HCT116 (cell line): ENCODE measurements at regions not wholly inside any gene's neighbourhood (a gene's known extent, or its start where the extent isn't known, plus 50 kb on each side); places are given as distances from the start of the nearest gene placed in this dataset.

ENCODE experiments used
- ATAC-seq: fragments of 200-7000 bp; cut with Tn5 transposase; 2 replicates; pipeline ENCODE4 v1.9.1; 2020; ENCODE audit warnings: mild to moderate bottlenecking, moderate library complexity
- BruUV-seq: library from RNA; stranded (reverse); fragments of 400-500 nt; replicated peaks from 2 replicates; lab custom pipeline; 2021; lab: Mats Ljungman, UMichigan
- CTCF ChIA-PET: fragments of 300-600 bp; sonication (Branson Sonifier 250); formaldehyde crosslinking; loops from one replicate; lab custom pipeline; 2021; ENCODE audit warnings: antibody characterized with exemption; lab: Charles Lee
- POLR2A ChIA-PET: fragments of 300-600, 350-600 bp; sonication (Branson Sonifier 250); formaldehyde crosslinking; loops from one replicate; lab custom pipeline; 2021; ENCODE audit warnings: antibody characterized with exemption; lab: Charles Lee
- RAD21 ChIA-PET, 2 experiments: fragments of 300-600 bp; sonication (Branson Sonifier 250); formaldehyde crosslinking; loops; one replicate each; lab custom pipeline; 2023; ENCODE audit warnings: low total read pairs in 2 of 2; ENCODE audit not compliant: uncharacterized antibody in 2 of 2, unreplicated experiment in 2 of 2, low non-redundant PET in 1 of 2; lab: Charles Lee
- DNase-seq: peaks from one replicate; pipeline ENCODE4 v3.0.0-alpha.2; 2010; ENCODE audit warnings: low read depth, low spot score
- H2AFZ ChIP-seq: fragments of 200-600 bp; shearing (Covaris generic), sonication (generic); 2 replicates; pipeline ENCODE4 v1.6.1; 2017; ENCODE audit warnings: low read depth, mixed run types, mixed read lengths, antibody characterized with exemption, low read length; ENCODE audit not compliant: poor library complexity, severe bottlenecking
- H3K27ac ChIP-seq: 2 replicates; pipeline ENCODE4 v1.5.1; 2012; ENCODE audit warnings: low read depth, low read length
- H3K27me3 ChIP-seq: fragments of 200-600 bp; sonication (generic); 2 replicates; pipeline ENCODE4 v1.6.1; 2016; ENCODE audit warnings: mixed run types, low read length, mixed read lengths; ENCODE audit not compliant: insufficient read depth
- H3K36me3 ChIP-seq, 2 experiments: fragments of 200-500 bp in 1 of 2; fragments of 200-600 bp in 1 of 2; sonication (Bioruptor generic) in 1 of 2; sonication (generic) in 1 of 2; 2 replicates each; pipeline versions ENCODE4 v1.5.1 to v1.6.1; 2014 to 2016; ENCODE audit warnings: low read length in 2 of 2, inconsistent platforms in 1 of 2, mixed read lengths in 1 of 2, mixed run types in 1 of 2; ENCODE audit not compliant: insufficient read depth in 2 of 2, control insufficient read depth in 1 of 2
- H3K4me1 ChIP-seq, 2 experiments: fragments of 200-600 bp in 1 of 2; sonication (generic) in 1 of 2; 2 replicates each; pipeline versions ENCODE4 v1.5.1 to v1.6.1; 2012 to 2017; ENCODE audit warnings: low read length in 2 of 2, inconsistent platforms in 1 of 2, mild to moderate bottlenecking in 1 of 2, mixed read lengths in 1 of 2, mixed run types in 1 of 2, moderate library complexity in 1 of 2; ENCODE audit not compliant: insufficient read depth in 2 of 2, control insufficient read depth in 1 of 2
- H3K4me2 ChIP-seq: fragments of 200-600 bp; sonication (generic); 2 replicates; pipeline ENCODE4 v1.6.1; 2017; ENCODE audit warnings: mixed run types, low read length, mixed read lengths
- H3K4me3 ChIP-seq, 2 experiments: fragments of 200-600 bp in 1 of 2; sonication (generic) in 1 of 2; replicated peaks in 1 of 2; 2 replicates each; pipeline ENCODE4 v1.5.1; 2011 to 2016; ENCODE audit warnings: low read length in 2 of 2, control low read depth in 1 of 2, low read depth in 1 of 2, mild to moderate bottlenecking in 1 of 2, mixed read lengths in 1 of 2, mixed run types in 1 of 2
- H3K79me2 ChIP-seq: fragments of 200-600 bp; sonication (generic); 2 replicates; pipeline ENCODE4 v1.6.1; 2017; ENCODE audit warnings: mild to moderate bottlenecking, mixed run types, low read length, moderate library complexity, mixed read lengths; ENCODE audit not compliant: insufficient read depth
- H3K9ac ChIP-seq: fragments of 200-600 bp; sonication (generic); 2 replicates; pipeline ENCODE4 v1.6.1; 2016; ENCODE audit warnings: low read length, mixed read lengths
- H3K9me2 ChIP-seq: fragments of 200-600 bp; sonication (generic), shearing (Covaris generic); 2 replicates; pipeline ENCODE4 v1.6.1; 2017; ENCODE audit warnings: mixed run types, mild to moderate bottlenecking, moderate library complexity; ENCODE audit not compliant: insufficient read depth
- H3K9me3 ChIP-seq, 2 experiments: fragments of 200-500 bp in 1 of 2; fragments of 200-600 bp in 1 of 2; sonication (Bioruptor generic) in 1 of 2; sonication (generic) in 1 of 2; 2 replicates each; pipeline ENCODE4 v1.6.1; 2014 to 2017; ENCODE audit warnings: low read length in 2 of 2, mixed read lengths in 2 of 2, inconsistent platforms in 1 of 2, low read depth in 1 of 2, mild to moderate bottlenecking in 1 of 2, mixed run types in 1 of 2, moderate library complexity in 1 of 2; ENCODE audit not compliant: control insufficient read depth in 1 of 2, insufficient read depth in 1 of 2
- H4K20me1 ChIP-seq: fragments of 200-600 bp; sonication (generic), shearing (Covaris generic); 2 replicates; pipeline ENCODE4 v1.6.1; 2017; ENCODE audit warnings: mixed run types, mild to moderate bottlenecking, moderate library complexity; ENCODE audit not compliant: insufficient read depth
- ATF3 ChIP-seq: IDR thresholded peaks from 2 replicates; pipeline ENCODE4 v1.6.1; 2012
- CTCF ChIP-seq, 3 experiments: fragments of 200-600 bp in 1 of 3; sonication (generic) in 1 of 3; IDR thresholded peaks in 2 of 3; conservative IDR thresholded peaks in 1 of 3; 2 replicates each; pipeline ENCODE4 v1.5.1; 2012 to 2017; ENCODE audit warnings: low read depth in 2 of 3, low read length in 2 of 3, antibody characterized with exemption in 1 of 3, borderline replicate concordance in 1 of 3, control low read depth in 1 of 3, mild to moderate bottlenecking in 1 of 3, mixed read lengths in 1 of 3, mixed run types in 1 of 3, moderate library complexity in 1 of 3; ENCODE audit not compliant: insufficient read depth in 1 of 3
- POLR2A ChIP-seq: IDR thresholded peaks from 2 replicates; pipeline ENCODE4 v1.7.0; 2011; ENCODE audit warnings: borderline replicate concordance; ENCODE audit not compliant: insufficient read depth, insufficient read length; ENCODE audit errors: extremely low read depth
- RAD21 ChIP-seq: IDR thresholded peaks from 2 replicates; pipeline ENCODE4 v1.6.1; 2012; ENCODE audit warnings: low read depth, mild to moderate bottlenecking
- SIN3A ChIP-seq: IDR thresholded peaks from 2 replicates; pipeline ENCODE4 v1.6.1; 2012; ENCODE audit warnings: low read depth
- SRF ChIP-seq: IDR thresholded peaks from 2 replicates; pipeline ENCODE4 v1.6.1; 2012; ENCODE audit warnings: low read depth
- TCF7L2 ChIP-seq: IDR thresholded peaks from 2 replicates; pipeline ENCODE4 v1.7.0; 2011; ENCODE audit warnings: borderline replicate concordance, inconsistent platforms; ENCODE audit not compliant: insufficient read depth, insufficient read length; ENCODE audit errors: extremely low read depth
- YY1 ChIP-seq: IDR thresholded peaks from 2 replicates; pipeline ENCODE4 v1.6.1; 2011; ENCODE audit warnings: low read length, low read depth, moderate library complexity, mild to moderate bottlenecking; ENCODE audit not compliant: insufficient replicate concordance; ENCODE audit errors: extremely low read depth
- ZFX ChIP-seq: fragments of 450-650 bp; IDR thresholded peaks from 2 replicates; pipeline ENCODE4 v1.6.1; 2017
- ZNF274 ChIP-seq: fragments of 200-500 bp; sonication (Bioruptor generic); IDR thresholded peaks from 2 replicates; pipeline ENCODE4 v1.6.1; 2014; ENCODE audit warnings: mild to moderate bottlenecking, low read depth, low read length, inconsistent platforms
- intact Hi-C: fragments of 100-400 bp; cut with micrococcal nuclease; formaldehyde crosslinking; loops from 2 replicates; pipeline ENCODE4 v1.10.0; 2022
- TF ChIP-seq, protein P1 (sequence below): IDR thresholded peaks from 2 replicates; pipeline ENCODE4 v1.6.1; 2012
- TF ChIP-seq, protein P2 (sequence below): IDR thresholded peaks from 2 replicates; pipeline ENCODE4 v1.6.1; 2012; ENCODE audit warnings: low read depth

DNA sequence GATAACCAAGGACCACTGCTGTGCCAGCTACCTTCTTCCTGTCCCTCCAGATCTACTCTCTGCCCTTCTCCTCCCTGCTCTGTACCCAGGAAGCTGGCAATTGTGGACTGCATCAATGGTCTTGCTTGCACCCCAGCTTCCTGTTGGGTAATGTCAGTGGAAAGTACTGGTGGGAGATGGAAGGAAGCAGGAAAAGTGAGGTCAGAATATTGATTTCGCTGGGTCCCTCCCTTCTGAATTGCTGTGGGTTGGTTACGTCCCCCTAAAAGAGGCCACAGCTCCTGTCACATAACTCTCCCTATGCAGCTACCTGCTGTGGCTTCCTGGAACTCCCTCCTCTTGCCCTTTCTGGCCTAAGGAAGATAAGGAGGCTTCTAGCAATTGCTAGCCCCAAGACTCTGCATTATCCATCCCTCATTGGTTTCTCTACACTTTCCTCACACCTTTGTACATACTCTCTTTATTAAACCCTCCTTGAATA, 81.2 kb downstream of the RASSF10 start:
- no peaks in the 10 kb centered on the region for H3K9me2 ChIP-seq
- no peaks in the 10 kb centered on the region for H3K9me3 ChIP-seq
- CTCF ChIA-PET = no interaction called here
- TF ChIP-seq ATF3 = no peak
- TF ChIP-seq SRF = no peak
- TF ChIP-seq POLR2A = no peak
- no peak for TF ChIP-seq YY1
- TF ChIP-seq ZNF274 = no peak
- TF ChIP-seq, protein P1, sequence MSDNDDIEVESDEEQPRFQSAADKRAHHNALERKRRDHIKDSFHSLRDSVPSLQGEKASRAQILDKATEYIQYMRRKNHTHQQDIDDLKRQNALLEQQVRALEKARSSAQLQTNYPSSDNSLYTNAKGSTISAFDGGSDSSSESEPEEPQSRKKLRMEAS = no peak
- BruUV-seq = no TSS peak
- ATAC-seq = no peak
- H3K4me3 ChIP-seq = no peak overlapping the region
- no peak overlapping the region for H3K27ac ChIP-seq
- H3K27me3 ChIP-seq = no peaks in the 10 kb centered on the region
- H4K20me1 ChIP-seq = no peaks in the 10 kb centered on the region
- H2AFZ ChIP-seq = no peak overlapping the region
- intact Hi-C loops = no loop called here
- no peaks in the 10 kb centered on the region for H3K79me2 ChIP-seq
- RAD21 ChIA-PET = no interaction called here
- H3K9ac ChIP-seq = no peak overlapping the region
- POLR2A ChIA-PET = no interaction called here
- DNase-seq = no peak
- H3K4me1 ChIP-seq = no peaks in the 10 kb centered on the region
- no peak overlapping the region for H3K4me2 ChIP-seq
- no peaks in the 10 kb centered on the region for H3K36me3 ChIP-seq

DNA sequence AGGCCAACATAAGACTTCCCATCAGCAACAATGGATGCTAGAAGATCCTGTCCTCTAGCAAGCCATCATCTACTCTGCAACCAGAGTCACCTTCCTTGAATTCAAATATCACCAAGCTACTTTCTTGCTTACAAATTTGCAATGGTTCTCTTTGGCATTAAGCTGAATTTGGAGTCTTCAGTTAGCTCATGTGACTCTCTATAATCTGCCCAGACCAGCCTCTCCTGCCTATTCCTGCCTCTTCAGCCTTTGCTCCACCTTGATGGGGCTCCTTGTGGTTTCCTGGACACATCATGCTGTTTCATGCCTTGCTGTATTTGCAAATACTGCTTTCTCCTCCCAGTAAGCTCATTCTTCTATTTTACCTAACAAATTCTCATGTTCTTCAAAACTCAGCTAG, 82.3 kb downstream of the RASSF10 start:
- Histone ChIP-seq H2AFZ (no peak overlapping the region), H3K4me3 (no peak overlapping the region), H3K9ac (no peak overlapping the region), H3K9me2 (no peaks in the 10 kb centered on the region), H3K27me3 (no peaks in the 10 kb centered on the region), H3K27ac (no peak overlapping the region), H3K36me3 (no peaks in the 10 kb centered on the region), H3K4me2 (no peak overlapping the region), H3K4me1 (no peaks in the 10 kb centered on the region), H4K20me1 (no peaks in the 10 kb centered on the region), H3K9me3 (no peaks in the 10 kb centered on the region), H3K79me2 (no peaks in the 10 kb centered on the region)
- ATAC-seq (no peak), DNase-seq (no peak)
- POLR2A ChIA-PET = no interaction called here
- intact Hi-C loops = no loop called here
- BruUV-seq = no TSS peak
- RAD21 ChIA-PET = no interaction called here
- CTCF ChIA-PET = interaction anchor here (1.1 kb wide), 1 partner anchor 8 kb away, joined by 3 read pairs; no protein-coding TSS in a partner anchor
- TF ChIP-seq RAD21 (no peak), CTCF (IDR thresholded peaks at IDR 0.05 in 2 of 3, conservative IDR thresholded peaks at IDR 0.05 in 1 of 3; ENCODE audit: borderline replicate concordance in 1 of 3, insufficient read depth in 1 of 3, low read depth in 2 of 3, low read length in 2 of 3) (no peak), ZFX (no peak), SIN3A (no peak), TCF7L2 (no peak)
- TF ChIP-seq, protein P2, sequence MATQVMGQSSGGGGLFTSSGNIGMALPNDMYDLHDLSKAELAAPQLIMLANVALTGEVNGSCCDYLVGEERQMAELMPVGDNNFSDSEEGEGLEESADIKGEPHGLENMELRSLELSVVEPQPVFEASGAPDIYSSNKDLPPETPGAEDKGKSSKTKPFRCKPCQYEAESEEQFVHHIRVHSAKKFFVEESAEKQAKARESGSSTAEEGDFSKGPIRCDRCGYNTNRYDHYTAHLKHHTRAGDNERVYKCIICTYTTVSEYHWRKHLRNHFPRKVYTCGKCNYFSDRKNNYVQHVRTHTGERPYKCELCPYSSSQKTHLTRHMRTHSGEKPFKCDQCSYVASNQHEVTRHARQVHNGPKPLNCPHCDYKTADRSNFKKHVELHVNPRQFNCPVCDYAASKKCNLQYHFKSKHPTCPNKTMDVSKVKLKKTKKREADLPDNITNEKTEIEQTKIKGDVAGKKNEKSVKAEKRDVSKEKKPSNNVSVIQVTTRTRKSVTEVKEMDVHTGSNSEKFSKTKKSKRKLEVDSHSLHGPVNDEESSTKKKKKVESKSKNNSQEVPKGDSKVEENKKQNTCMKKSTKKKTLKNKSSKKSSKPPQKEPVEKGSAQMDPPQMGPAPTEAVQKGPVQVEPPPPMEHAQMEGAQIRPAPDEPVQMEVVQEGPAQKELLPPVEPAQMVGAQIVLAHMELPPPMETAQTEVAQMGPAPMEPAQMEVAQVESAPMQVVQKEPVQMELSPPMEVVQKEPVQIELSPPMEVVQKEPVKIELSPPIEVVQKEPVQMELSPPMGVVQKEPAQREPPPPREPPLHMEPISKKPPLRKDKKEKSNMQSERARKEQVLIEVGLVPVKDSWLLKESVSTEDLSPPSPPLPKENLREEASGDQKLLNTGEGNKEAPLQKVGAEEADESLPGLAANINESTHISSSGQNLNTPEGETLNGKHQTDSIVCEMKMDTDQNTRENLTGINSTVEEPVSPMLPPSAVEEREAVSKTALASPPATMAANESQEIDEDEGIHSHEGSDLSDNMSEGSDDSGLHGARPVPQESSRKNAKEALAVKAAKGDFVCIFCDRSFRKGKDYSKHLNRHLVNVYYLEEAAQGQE = no peak
